Fibroblast of lung (primary cell): ENCODE measurements at regions not wholly inside any gene's neighbourhood (a gene's known extent, or its start where the extent isn't known, plus 50 kb on each side); places are given as distances from the start of the nearest gene placed in this dataset.

Source experiments
- CTCF ChIP-seq, 2 donors: IDR thresholded peaks in 1 of 2; conservative IDR thresholded peaks in 1 of 2; 1 replicate in 1 of 2; 2 replicates in 1 of 2; pipeline ENCODE4 v1.5.1; 2011 to 2012; ENCODE audit warnings: low read length in 2 of 2, control low read depth in 1 of 2, inconsistent platforms in 1 of 2, low read depth in 1 of 2, mild to moderate bottlenecking in 1 of 2
- EZH2 ChIP-seq: IDR thresholded peaks from 2 replicates; pipeline ENCODE4 v1.5.1; 2012; ENCODE audit warnings: low read length, control low read depth, mild to moderate bottlenecking; ENCODE audit errors: missing control alignments

- TF ChIP-seq CTCF (conservative IDR thresholded peaks at IDR 0.05 in 1 of 2, IDR thresholded peaks at IDR 0.05 in 1 of 2; ENCODE audit: low read depth in 1 of 2, low read length in 2 of 2): no peak
- TF ChIP-seq EZH2: no peak
Measured at GRCh38 chr11:110958216-110958615, 246.0 kb upstream of the ARHGAP20 start.
